CD4-positive, alpha-beta T cell treated with Interleukin-21 for 1 hour (primary cell): ENCODE measurements at regions not wholly inside any gene's neighbourhood (a gene's known extent, or its start where the extent isn't known, plus 50 kb on each side); places are given as distances from the start of the nearest gene placed in this dataset.

ENCODE experiments used
- DNase-seq: peaks from one replicate; pipeline ENCODE4 v3.0.0-alpha.2; 2020

- no peak for DNase-seq
Observed at GRCh38 chr10:29924436-29924835, 134.9 kb downstream of the JCAD start.

DNA sequence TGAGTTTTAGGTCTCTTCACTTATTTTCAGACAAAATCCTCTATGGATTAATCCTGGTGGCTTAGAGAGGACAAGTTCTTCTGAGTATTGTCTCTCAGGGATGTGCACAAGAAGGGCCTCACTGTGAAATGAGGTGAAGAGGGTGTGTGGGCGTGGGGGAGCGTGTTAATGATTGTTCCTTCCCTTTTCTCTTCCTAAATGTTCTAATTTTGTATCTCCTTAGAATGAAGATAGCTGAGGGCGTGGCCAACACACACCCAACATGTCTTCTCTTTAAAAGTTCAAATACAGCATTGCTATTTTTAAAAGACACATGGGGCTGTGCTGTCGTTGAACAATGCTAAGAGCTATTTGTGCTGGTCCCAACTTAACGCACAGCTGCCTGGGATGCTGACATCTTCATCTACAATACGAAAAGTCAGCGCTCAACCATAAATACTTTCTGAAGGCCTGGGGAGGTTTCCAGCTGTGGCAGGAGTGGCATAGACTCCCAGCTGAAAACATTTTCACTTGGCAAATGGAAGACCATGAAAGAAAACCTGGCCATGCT lies 135.9 kb downstream of the JCAD start:
- no peak for DNase-seq

GRCh38 chr10:29922892-29923291 lies 136.5 kb downstream of the JCAD start:
- no peak for DNase-seq

- DNase-seq = no peak
Observed at GRCh38 chr10:29922226-29922625, 137.2 kb downstream of the JCAD start.

DNA sequence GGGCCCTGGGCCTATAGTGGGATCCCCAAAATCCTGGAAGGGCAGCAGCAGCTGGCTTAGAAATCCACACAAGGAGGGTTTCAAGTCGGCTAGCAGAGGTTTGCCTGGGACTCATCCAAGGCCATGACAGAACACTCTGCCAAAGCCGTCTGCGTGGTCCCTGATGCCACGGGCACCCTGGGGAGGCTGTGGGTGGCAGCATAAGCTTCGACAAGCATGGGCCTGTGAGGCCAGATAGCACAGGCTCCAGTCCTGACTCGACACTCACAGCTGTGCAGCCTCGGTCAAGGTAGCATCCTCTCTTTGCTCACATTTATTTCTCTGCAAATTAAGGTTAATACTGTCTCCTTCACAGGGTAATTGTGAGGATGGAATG lies 138.3 kb downstream of the JCAD start:
- no peak for DNase-seq

GRCh38 chr10:29920408-29921070 lies 138.8 kb downstream of the JCAD start:
- no peak for DNase-seq

GRCh38 chr10:29918623-29919400 lies 140.6 kb downstream of the JCAD start:
- DNase-seq = no peak

DNA sequence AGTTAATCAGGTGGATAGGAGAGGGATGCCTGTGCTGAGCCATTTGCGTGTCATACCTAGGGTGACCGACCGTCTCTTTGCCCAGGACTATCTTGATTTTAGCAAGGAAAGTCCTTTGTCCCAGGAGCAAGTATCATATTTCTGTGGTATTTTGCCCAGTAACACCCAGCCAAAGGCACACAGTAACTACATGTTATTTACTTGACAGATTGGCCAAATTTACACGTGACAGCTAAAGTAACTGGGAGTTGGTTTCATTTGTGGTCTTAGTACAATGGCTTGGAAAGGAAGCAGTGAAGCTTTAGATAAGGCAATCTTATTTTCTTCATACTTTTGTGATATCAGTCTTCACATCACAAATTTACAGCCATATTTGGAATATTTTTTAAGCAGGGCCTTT lies 142.1 kb downstream of the JCAD start:
- DNase-seq = no peak

DNA sequence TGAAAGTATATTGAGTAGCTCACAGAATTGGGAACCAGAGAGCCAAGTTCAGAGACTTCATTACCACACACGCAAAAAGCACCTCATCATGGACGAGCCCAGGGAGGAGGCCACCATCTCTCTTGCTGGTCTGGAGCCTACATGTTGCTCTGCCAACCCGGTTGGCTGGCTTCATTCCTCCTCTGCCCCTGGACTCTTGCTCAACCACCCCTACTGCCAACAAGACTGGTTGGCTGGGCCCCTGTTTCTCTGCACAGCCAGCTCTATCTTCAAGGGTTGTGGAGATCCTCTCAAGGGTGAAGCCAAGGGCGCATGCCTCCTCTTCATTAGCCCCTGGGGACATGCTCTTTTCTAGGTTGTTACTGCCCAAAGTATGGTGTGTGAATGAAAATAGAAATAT lies 142.7 kb downstream of the JCAD start:
- no peak for DNase-seq

DNA sequence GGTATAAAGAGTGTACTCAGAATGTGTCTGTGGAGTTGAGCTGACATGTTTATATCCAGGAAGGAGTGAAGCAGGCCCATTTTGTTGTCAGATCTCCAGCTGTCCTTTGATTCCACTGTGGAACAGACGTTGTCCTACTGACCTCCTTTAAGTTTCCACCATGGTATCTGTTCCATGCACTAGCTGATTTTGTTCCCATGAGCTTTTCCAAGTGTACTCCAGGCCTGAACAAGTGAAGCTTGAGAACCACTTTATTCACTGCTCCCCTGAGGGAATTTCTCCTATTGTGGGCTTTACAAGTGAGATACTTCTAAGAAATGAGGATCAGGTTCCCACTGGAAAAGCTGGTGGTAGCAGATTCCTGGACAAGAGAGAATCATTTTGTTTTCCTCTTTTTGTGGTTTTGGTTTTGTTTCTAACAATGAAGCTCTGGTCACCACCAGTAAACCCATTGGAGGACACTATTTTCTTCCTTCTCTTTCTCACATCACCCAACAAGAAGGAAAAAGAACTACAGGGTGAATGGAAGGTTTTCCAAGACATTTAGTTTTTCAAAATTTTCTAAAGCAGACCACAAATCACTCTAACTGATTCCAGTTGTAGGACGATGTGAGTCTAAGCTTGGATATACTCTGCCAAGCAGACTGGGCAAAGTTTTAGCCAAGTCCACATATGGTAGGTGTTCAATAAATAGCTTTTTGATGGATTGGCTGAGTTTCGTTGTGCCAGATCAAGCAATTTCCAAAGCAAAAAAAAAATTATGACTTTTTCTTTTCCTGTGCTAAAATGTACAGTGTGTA lies 144.2 kb downstream of the JCAD start:
- no peak for DNase-seq

GRCh38 chr10:29908962-29909361 lies 150.4 kb downstream of the JCAD start:
- no peak for DNase-seq

GRCh38 chr10:29900865-29901264 lies 158.5 kb downstream of the JCAD start:
- no peak for DNase-seq

GRCh38 chr10:29897999-29898716 lies 161.2 kb downstream of the JCAD start:
- DNase-seq = no peak

- no peak for DNase-seq
Observed at GRCh38 chr10:29897430-29897829, 162.0 kb downstream of the JCAD start.

DNA sequence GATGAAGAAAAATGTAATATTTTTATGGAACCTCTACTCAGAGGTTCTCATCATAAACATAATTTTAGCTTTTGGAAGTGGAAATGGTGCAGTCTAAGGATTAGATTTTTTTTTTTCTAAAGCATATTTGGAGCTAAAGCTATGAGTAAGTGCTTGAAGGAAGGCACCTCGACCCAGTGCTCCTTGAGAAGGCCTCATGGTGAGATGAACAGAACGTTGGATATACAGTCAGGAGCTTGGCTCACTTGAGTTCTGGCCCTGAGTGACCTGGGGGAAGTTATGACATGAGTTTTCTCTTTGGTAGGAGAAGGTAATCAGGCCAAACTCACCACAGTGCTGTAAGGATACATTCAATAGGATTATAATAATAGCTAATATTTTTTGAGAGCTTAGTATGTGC lies 163.3 kb downstream of the JCAD start:
- DNase-seq = no peak

- no peak for DNase-seq
Observed at GRCh38 chr10:29895456-29895855, 163.9 kb downstream of the JCAD start.

GRCh38 chr10:29888321-29888720 lies 171.1 kb downstream of the JCAD start:
- DNase-seq = no peak

- no peak for DNase-seq
Observed at GRCh38 chr10:29886299-29886698, 173.1 kb downstream of the JCAD start.

- DNase-seq = no peak
Observed at GRCh38 chr10:29883231-29883630, 176.2 kb downstream of the JCAD start.

GRCh38 chr10:29882766-29883165 lies 176.6 kb downstream of the JCAD start:
- no peak for DNase-seq

- no peak for DNase-seq
Observed at GRCh38 chr10:29881811-29882210, 177.6 kb downstream of the JCAD start.

DNA sequence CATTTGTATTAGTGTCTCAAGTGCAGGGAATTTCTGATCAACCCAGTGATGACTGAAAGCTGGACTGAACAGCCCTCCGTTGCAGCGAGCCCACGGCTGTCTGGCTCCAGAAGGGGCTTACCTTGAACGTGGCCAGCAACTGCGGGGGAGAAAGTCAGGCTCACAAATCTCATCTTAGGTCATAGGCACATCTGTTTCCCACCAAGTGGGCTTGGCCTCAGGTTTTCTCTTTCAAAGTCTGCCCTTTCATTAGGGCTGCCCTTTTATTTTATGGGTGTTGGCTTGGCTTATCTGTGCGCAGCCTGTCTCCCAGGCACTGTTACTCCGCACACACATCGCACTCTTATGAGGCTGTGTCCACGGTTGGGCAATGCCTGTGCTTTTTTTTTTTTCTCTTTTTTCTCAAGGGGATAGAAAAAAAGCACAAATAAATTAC lies 178.0 kb downstream of the JCAD start:
- DNase-seq = no peak

DNA sequence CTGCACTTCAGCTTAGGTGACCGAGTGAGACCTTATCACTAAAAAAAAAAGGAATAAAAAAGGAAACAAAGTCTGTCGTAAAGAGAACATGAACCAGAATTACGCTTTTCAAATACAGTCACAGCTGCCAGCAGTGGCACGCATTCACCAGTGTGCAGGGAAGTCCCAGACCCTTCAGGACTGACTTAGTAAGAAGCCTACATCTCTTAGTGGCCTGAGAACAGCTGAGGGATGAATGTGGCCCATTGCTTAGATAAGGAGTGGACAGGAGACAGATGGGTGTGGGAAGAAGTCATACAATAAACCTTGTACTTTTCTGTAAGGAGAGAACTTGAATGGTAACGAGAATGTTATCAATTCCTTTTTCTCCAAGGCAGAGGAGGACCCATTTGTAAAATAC lies 178.5 kb downstream of the JCAD start:
- no peak for DNase-seq
